CD4-positive, alpha-beta T cell treated with Interferon alpha-2 for 1 hour (primary cell): ENCODE measurements at regions not wholly inside any gene's neighbourhood (a gene's known extent, or its start where the extent isn't known, plus 50 kb on each side); places are given as distances from the start of the nearest gene placed in this dataset.
A peak's percentile ranks its signal among the peaks of the same experiment; 100 is the strongest.
"Not testable (repeated sequence)": the region's sequence is repeated elsewhere in the genome, so short reads cannot be mapped to it uniquely, and the experiment has no call there.

Experiments used
- DNase-seq, 2 donors: peaks; one replicate each; pipeline ENCODE4 v3.0.0-alpha.2; 2020 to 2022

- DNase-seq: not testable (repeated sequence)
Measured at GRCh38 chr4:154907345-154908045, 126.4 kb downstream of the RBM46 start.

DNA sequence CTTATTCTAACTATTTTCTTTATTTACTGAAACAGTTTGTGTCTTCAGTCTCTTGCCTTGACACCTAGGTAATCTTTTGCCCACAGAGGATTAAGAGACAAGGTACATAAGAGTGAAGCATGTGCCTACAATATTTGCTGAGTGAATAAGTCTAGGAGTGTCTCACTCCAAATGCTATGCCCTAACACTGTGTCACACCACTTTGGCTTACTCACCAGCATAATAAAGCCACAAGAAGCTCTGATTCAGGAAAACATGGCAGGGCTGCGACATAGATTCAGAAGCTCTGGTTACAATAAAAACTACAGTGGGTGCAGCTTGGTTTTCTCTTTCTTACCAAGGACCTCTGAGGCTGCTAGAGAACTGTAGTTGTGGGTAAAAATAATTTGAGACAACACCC is 127.1 kb downstream of the RBM46 start:
- DNase-seq: no peak

DNA sequence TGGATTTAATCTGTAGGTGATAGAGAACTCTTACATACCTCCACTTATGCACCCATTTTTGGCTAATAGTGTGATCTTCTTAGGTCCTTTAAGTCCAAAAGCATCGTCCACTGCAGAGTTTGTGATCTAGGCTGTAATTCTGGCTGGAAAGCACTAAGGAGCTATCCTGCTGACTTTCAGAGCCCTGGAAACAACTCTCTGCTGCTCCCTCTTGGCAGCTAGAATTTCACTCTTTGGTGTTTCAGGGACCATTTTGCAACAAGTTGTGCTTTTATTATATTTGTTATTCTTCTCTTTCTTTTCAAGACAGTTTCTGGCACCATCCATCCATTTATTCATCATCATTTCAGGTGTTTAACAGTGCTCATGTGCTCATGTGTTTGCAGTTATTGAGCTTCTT is 130.0 kb downstream of the RBM46 start:
- no peak for DNase-seq

DNA sequence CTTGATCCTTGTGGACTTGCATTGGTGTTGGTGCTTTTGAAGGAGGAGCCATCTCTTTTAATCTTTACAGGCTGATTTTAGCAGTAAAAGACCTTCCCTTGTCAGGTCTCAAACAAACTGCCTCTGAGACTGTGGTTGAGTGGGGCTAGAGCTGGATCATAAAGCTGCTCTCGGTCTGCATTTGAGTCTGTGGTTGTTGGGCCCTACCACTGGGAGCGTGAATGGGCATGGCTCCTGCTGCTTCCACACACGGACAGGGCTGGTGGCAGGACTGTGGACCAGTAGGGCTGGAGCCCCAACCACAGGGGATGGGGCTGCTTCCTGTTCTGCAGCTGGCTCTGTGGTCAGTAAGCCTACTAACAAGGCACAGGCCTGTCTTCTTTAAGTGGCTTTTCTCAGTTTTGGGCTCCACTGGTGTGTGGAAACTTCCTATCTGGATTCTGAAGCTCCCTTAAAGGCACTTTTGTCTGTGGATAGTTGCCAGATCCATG is 130.6 kb downstream of the RBM46 start:
- DNase-seq: no peak

GRCh38 chr4:154916068-154916467 is 135.0 kb downstream of the RBM46 start:
- DNase-seq: no peak

DNA sequence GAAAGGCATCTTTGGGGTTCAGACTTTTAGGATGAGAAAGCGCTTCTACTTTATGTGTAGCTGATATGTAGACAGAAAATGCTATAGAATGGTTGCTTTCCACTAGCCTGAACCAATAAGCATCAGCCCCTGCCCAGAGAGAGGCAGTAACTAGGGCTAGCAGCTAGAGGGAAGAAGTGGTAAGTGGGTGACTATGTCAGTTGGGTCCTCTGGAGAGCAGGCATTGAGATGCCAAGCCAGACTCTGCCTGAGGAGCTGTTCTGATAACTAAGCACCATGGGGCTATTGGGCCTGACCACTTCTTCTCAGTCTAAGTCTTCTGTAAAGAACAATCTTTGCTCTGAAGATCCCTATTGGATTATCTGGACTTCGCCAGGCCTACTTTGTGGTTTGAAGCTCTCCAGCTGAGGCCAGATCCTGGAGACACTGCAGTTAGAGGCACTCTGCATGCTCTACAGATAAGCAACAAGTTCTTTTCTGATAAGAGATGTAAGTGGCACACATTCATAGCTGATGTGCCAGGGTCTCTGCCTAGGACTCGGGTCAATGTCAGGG is 146.1 kb downstream of the RBM46 start:
- DNase-seq: no peak

GRCh38 chr4:154928640-154929257 is 147.7 kb downstream of the RBM46 start:
- DNase-seq: no peak

DNA sequence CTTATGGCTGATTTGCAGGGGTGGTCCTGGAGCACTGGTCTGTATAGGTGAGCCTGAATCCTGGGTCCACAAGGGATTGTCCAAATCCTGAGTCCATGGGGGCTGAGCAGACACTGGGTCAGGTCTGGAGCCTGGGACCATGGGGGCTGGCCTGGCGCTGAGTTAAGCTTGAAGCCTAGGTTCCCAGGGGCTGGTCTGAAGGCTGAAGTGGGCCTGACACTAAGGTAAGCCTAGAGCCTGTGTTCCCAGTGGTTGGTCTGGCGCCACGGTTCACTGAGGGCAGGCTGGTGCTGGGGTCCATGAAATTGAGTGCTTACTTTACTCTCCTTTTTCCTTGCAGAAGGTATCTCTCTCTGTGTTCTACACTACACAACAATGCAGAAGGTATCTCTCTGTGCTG is 155.8 kb downstream of the RBM46 start:
- no peak for DNase-seq

DNA sequence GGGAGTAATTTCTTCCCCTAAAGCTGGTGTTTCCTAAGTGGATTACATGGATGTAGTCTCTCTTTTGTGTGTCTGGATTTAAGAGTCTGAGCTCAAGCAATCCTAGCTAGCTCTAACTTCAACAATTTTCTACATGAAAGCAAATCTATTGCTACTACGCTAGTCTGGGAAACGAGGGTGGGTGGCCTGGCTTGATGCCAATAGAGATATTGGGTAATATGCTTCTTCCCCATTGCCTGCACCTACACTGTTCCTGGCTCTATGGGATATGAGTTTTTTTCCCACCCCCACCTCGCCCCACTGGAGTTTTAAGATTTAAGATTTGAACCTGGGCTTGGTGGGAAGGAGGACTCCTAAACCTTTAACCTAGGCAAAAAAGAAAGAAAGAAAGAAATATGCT is 158.8 kb downstream of the RBM46 start:
- DNase-seq: no peak

DNA sequence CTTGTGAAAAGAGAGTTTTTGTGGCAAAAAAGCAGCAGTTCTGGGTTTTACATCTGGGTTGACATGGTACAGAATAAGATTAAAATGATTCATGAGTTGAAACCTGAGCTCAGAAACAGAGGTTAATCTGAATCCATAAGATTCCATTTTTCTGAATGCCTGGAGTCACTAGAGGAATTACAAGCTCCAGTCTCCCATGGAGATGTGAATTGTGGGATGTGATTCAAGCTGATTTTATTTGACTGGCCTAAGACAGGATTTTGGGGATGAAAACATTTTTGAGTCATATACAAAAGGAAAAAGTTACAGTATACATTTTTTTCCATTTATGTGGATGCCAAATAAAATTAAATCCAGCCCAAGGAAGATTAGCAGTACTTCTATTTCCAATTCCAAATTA is 161.1 kb downstream of the RBM46 start:
- DNase-seq: no peak

DNA sequence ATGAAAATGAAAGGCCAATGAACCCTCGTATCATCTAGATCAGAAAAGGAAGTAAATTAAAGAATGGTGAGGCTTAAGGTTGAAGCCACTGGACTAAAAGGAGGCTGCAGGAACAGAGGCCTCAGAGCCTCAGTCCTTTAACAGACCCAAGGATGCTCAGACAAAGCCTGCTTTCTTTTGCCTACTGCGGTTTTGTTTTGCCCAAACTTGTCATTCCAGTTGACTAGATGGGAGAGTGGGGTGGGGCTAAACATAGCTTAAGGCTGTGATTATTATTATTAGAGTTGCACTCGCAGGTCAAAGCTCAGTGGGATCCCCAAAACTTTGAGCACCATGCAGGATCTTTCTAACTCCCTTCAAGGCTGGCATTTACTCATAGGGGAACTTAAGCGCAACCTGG is 163.9 kb downstream of the RBM46 start:
- no peak for DNase-seq

- no peak for DNase-seq
Measured at GRCh38 chr4:154946113-154946512, 165.0 kb downstream of the RBM46 start.

- no peak for DNase-seq
Measured at GRCh38 chr4:154953691-154954090, 172.6 kb downstream of the RBM46 start.

DNA sequence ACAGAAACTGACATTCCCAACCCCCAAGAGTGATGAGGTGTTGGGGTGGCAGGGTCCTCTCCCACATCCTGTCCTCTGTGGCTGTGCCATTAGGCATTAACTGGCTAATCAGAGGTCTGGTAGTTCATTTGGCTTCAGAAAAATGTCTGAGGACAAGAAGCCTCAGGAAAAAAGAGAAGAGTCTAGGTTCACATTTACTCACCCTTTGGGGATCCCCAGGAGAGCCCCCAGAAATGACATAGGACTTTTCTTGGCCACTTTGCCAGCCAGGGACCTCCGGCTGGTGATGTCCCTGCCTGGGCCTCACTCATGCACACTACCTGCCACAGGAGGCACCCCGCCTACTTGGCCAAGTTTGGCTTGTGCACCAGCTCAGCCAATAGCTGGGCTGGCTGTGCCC is 173.0 kb downstream of the RBM46 start:
- DNase-seq: no peak

DNA sequence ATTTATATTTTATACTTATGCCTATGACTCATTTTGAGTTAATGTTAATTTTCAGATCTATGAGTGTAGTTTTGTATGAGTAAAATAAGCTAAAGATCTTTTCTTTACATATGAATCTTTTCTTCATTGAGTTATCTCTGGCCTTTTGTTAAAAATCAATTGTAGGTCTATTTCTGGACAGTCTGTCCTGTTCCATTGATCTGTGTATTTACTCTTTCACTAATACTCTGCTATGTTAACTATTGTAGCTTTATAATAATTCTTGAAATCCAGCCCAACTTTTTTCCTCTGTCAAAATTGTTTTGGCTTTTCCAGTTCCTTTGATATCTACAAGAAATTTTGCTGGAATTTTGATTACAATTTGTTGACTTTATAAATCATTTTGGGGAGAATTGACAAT is 177.0 kb downstream of the RBM46 start:
- no peak for DNase-seq

GRCh38 chr4:154958621-154959358 is 177.7 kb downstream of the RBM46 start:
- no peak for DNase-seq

DNA sequence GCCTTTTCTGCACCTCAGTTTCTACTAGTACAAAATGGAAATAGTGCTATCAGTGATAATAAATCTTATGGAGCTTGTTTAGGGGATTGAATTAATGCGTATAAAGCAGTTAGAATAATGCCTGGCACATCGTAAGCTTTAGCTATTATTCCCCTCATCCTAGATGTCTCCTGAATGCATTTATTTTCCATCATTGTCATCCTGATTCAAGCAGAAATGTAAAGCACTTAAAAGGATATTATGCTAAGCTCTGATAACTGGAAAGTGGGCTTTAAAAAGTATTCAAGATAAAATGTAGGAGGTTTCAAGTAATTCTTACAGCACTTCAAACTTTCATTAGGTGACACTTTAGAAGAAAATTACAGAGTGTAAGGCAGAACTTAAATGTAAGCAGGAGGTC is 178.7 kb downstream of the RBM46 start:
- DNase-seq: no peak

DNA sequence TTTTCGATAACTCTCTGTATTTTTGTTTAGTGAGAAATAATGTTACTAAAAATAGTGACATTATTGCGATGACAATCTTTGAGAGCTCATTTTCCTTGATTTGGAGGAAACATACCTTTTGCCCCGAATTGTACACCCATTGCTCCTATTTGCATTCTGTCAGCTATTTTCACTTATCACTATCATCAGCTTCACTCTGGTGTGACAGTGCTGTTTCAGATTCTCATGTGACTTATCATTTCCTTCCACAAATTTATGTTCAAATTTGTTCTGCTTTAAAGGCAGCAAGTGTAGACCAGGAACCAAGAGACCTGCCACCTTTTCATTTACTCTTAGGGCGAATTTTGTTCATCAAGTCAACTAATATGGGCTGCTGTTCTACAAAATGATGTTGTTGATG is 179.4 kb downstream of the RBM46 start:
- no peak for DNase-seq

- no peak for DNase-seq
Measured at GRCh38 chr4:154961263-154961662, 180.2 kb downstream of the RBM46 start.

DNA sequence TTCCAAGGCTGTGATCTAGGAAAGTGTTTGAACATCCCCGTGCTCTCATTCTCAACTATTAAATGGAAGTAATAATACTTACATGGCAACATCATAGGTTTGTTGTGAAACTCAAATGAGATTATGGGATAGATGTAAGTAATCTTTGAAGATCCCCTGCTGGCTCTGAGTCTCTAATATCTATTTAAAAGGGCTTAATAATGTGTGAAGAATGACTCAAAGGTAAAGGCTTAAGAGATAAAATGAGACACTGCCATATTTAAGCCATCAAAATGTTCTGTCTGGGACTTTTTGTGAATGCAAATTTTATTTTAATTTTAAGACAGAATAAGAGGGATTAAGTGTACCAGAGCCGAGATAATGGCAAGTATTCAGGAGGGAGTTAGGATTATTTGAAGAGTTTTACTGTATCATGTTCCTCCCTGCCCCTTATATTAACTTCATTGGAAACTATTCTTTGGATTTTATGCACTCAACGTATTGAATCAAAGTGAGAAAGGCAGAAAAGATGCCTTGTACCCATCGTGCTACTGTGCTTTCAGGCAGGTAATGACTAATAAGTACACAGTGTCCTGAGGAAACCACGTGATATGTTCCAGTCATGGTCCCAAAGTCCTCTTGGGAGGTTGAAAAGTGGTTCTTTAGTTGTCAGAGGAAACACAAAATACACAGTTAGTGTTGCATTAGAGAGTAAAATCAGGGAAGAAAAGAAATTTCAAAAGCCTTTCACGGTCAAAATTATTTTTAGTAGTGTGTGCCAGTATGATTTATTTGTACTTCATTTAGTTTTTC is 192.4 kb downstream of the RBM46 start:
- DNase-seq: no peak

DNA sequence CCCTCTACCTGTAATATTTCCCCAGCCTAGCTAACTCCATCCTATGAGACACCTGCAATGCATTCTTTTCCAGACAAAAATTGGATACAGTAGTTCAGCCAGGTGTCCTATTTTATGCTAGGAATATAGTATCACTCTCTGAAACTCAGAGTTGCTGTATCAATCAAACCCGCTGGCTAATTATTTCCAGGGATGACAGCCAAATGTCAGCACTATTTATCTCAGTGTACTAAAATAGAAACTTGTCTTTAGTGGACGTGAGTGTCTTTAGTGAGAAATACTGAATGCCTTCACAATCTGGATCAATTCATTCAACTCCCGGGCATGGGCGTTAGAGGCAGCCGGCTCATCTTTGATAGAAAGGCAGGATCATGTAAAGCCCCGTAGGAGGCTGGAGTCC is 196.2 kb downstream of the RBM46 start:
- DNase-seq: no peak

DNA sequence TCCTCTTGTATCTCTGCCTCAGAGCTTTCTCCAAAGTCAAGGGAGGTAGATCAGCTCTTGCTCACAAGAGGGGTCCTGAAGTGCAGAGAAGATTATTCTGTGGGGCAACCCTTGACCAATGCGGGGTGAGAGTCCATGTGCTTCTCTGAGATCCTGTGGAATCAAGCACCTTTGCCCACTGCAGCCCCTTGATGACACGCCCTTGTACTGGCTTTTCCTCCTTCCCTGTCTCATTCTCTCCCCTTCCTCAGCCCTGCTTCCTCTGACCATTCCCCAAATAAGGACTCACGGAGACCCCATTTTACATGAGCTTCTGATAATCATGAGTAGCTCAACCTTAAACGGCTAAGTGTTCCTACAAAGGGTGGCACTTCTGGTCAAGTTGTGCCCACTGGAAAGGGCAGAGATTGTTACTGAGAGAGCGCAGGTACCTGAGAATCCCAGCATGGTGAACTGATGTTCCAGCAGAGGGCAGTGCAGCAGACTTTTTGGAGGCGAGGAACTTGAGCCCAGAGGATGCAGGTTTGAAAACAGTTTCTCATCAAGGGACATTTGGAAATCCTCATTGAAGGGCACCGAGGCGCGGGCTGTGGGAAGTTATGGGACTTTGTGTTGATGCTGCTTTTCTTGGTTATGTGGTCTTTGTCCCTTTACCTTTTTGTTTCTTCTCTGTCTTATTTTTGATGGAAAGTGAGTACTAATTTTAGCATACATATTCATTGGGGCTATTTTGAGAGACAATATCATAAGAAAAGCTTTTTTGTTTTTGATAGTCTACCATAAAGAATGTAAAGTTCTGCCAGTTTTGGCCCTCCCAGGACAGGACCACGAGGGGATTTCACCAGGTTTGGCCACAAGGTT is 201.3 kb downstream of the RBM46 start:
- peak in 1 of 2 donors; percentile 22 for DNase-seq
